CD4-positive, alpha-beta memory T cell (primary cell): ENCODE measurements at regions not wholly inside any gene's neighbourhood (a gene's known extent, or its start where the extent isn't known, plus 50 kb on each side); places are given as distances from the start of the nearest gene placed in this dataset.

Experiments
- CTCF ChIA-PET: fragments of 350-600 bp; sonication (Branson Sonifier 250); formaldehyde crosslinking; loops from one replicate; lab custom pipeline; 2021; ENCODE audit warnings: inconsistent platforms; ENCODE audit not compliant: partially characterized antibody; lab: Charles Lee
- POLR2A ChIA-PET: fragments of 350-600 bp; sonication (Branson Sonifier 250); formaldehyde crosslinking; loops from one replicate; lab custom pipeline; 2021; ENCODE audit not compliant: partially characterized antibody; lab: Charles Lee
- DNase-seq, 5 donors: peaks; one replicate each; pipeline versions ENCODE4 v3.0.0 to v3.0.0-alpha.2; 2020 to 2022; ENCODE audit warnings: mixed read lengths in 1 of 5
- H3K27ac ChIP-seq: one replicate; pipeline ENCODE4 v1.7.0; 2013; ENCODE audit warnings: low read depth, low read length
- H3K27me3 ChIP-seq: 2 replicates; pipeline ENCODE4 v1.7.0; 2013; ENCODE audit warnings: mild to moderate bottlenecking, low read length, moderate library complexity; ENCODE audit not compliant: insufficient read depth
- H3K36me3 ChIP-seq: 2 replicates; pipeline ENCODE4 v1.7.0; 2013; ENCODE audit warnings: mild to moderate bottlenecking, low read length, moderate library complexity; ENCODE audit not compliant: insufficient read depth
- H3K4me1 ChIP-seq: 2 replicates; pipeline ENCODE4 v1.7.0; 2013; ENCODE audit warnings: mild to moderate bottlenecking, low read length, moderate library complexity; ENCODE audit not compliant: insufficient read depth
- H3K4me3 ChIP-seq, 2 donors: one replicate each; pipeline ENCODE4 v1.7.0; 2013; ENCODE audit warnings: low read length in 2 of 2, mild to moderate bottlenecking in 1 of 2
- H3K9me3 ChIP-seq, 2 donors: one replicate each; pipeline ENCODE4 v1.7.0; 2013; ENCODE audit warnings: low read length in 2 of 2, control low read depth in 1 of 2; ENCODE audit not compliant: control insufficient read depth in 1 of 2
- H3K27ac Mint-ChIP-seq, 7 donors: one replicate each; pipeline ENCODE4 v1.8.0; 2020 to 2021; ENCODE audit warnings: mixed read lengths in 7 of 7, mild to moderate bottlenecking in 6 of 7, inconsistent platforms in 3 of 7, moderate library complexity in 3 of 7
- H3K27me3 Mint-ChIP-seq, 2 donors: one replicate each; pipeline ENCODE4 v1.8.0; 2020 to 2021; ENCODE audit warnings: mixed read lengths in 2 of 2
- H3K36me3 Mint-ChIP-seq, 2 donors: one replicate each; pipeline ENCODE4 v1.8.0; 2020 to 2021; ENCODE audit warnings: mixed read lengths in 2 of 2, inconsistent platforms in 1 of 2, mild to moderate bottlenecking in 1 of 2
- H3K4me1 Mint-ChIP-seq, 4 donors: one replicate each; pipeline ENCODE4 v1.8.0; 2020 to 2021; ENCODE audit warnings: mixed read lengths in 4 of 4, mild to moderate bottlenecking in 1 of 4
- H3K4me3 Mint-ChIP-seq, 8 donors: one replicate each; pipeline ENCODE4 v1.8.0; 2020 to 2021; ENCODE audit warnings: mixed read lengths in 8 of 8, mild to moderate bottlenecking in 7 of 8, moderate library complexity in 6 of 8, inconsistent platforms in 3 of 8
- H3K9me3 Mint-ChIP-seq, 8 donors: one replicate each; pipeline ENCODE4 v1.8.0; 2020 to 2021; ENCODE audit warnings: mixed read lengths in 8 of 8, mild to moderate bottlenecking in 5 of 8, inconsistent platforms in 3 of 8, moderate library complexity in 1 of 8
- intact Hi-C: fragments of 100-400 bp; cut with micrococcal nuclease; formaldehyde crosslinking; loops from one replicate; pipeline ENCODE4 v1.15.1; 2023

DNA sequence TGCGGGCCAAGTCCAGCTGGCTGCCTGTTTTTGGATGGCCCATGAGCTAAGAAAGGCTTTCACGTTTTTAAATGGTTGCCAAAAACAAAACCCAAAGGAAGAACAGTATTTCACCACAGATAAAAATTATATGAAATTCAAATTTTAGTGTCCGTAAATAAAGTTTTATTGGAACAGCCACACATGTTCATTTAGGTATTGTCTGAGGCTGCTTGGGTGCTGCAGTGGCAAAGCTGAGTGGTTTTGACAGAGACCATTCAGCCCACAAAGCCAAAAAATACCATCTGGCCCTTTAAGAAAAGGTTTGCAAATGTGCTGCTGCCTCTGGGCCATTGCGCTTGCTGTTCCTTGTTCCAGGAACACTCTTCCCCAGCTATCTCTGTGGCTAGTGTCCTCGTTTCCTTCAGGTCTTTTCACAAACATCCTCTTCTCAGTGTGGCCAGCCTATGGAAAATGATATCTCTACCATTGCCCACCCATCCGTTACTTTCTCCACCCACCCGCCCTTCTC lies 232.9 kb upstream of the CIBAR2 start:
- Histone ChIP-seq H3K27me3 (no peaks in the 10 kb centered on the region), H3K4me1 (no peaks in the 10 kb centered on the region), H3K36me3 (no peaks in the 10 kb centered on the region), H3K27ac (no peak overlapping the region), H3K4me3 (no peak overlapping the region), H3K9me3 (no peaks in the 10 kb centered on the region)
- H3K27me3 Mint-ChIP-seq: peaks cover 6 to 8% of the 10 kb centered on the region in 2 donors
- DNase-seq: no peak
- H3K4me1 Mint-ChIP-seq: no peaks in the 10 kb centered on the region
- H3K27ac Mint-ChIP-seq: no peak overlapping the region
- no peak overlapping the region for H3K4me3 Mint-ChIP-seq
- intact Hi-C loops: no loop called here
- H3K36me3 Mint-ChIP-seq: no peaks in the 10 kb centered on the region
- CTCF ChIA-PET: no interaction called here
- peaks cover 0 to 5% (median 0%) of the 10 kb centered on the region in 8 donors for H3K9me3 Mint-ChIP-seq
- POLR2A ChIA-PET: no interaction called here

DNA sequence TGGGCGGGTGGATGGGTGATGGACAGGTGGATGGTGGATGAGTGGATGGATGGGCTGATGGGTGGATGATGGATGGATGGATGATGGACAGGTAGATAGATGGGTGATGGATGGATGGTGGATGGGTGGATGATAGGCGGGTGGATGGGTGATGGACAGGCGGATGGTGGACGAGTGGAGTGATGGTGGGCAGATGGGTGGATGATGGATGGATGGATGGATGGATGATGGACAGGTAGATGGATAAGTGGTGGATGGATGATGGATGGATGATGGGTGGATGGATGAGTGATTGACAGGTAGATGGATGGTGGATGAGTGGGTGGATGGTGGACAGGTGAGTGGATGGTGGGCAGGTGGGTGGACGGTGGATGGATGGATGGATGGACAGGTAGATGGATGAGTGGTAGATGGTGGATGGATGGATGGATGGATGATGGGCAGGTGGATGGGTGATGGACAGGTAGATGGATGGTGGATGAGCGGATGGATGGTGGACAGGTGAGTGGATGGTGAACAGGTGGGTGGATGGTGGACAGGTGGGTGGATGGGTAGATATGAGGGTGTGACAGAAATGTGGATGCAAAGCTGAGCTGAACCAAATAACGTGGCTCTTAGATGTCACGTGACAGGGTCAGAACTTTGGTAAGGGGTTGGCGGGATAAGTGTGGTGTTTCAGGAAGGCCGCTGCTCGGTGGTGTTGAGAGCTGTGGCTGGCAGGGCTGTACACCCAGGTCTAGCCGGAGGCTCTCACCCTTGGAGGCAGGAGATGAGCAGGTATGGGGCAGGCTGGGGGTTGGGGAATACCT lies 234.3 kb upstream of the CIBAR2 start:
- Mint-ChIP-seq H3K36me3 (no peaks in the 10 kb centered on the region), H3K4me3 (no peak overlapping the region), H3K4me1 (no peaks in the 10 kb centered on the region), H3K9me3 (peaks cover 0 to 5% (median 0%) of the 10 kb centered on the region in 8 donors), H3K27me3 (peaks cover 6 to 8% of the 10 kb centered on the region in 2 donors), H3K27ac (peak overlapping the region in 2 of 7 donors; percentile 14 to 71)
- no peak for DNase-seq
- intact Hi-C loops: no loop called here
- ChIA-PET CTCF (no interaction called here), POLR2A (no interaction called here)
- Histone ChIP-seq H3K4me3 (no peak overlapping the region), H3K27ac (no peak overlapping the region), H3K9me3 (no peaks in the 10 kb centered on the region), H3K36me3 (no peaks in the 10 kb centered on the region), H3K4me1 (no peaks in the 10 kb centered on the region), H3K27me3 (no peaks in the 10 kb centered on the region)

DNA sequence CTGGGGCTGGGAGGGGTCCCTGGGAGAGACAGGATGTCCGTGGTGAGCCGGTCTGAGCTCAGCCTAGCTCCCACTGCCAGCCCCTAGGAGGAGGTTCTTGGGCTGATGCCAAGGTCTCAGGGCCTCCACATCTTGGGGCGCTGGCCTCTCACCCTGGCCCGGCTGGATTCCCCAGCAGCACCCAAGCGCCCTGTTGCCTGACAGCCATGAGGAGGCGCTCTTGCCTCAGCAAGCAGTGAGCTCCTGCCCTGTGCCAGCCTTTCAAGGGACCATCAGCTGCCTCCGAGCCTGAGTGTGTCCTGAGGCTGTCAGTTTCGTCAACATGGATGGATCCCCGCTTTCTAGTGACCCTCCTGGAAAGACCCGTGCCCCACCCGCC lies 234.9 kb upstream of the CIBAR2 start:
- ChIA-PET POLR2A (no interaction called here), CTCF (no interaction called here)
- H3K27me3 Mint-ChIP-seq: peaks cover 6 to 8% of the 10 kb centered on the region in 2 donors
- H3K36me3 Mint-ChIP-seq: no peaks in the 10 kb centered on the region
- H3K9me3 ChIP-seq: no peaks in the 10 kb centered on the region
- no peak for DNase-seq
- H3K4me3 ChIP-seq: no peak overlapping the region
- H3K36me3 ChIP-seq: no peaks in the 10 kb centered on the region
- no peak overlapping the region for H3K4me3 Mint-ChIP-seq
- H3K27ac ChIP-seq: no peak overlapping the region
- no peaks in the 10 kb centered on the region for H3K4me1 Mint-ChIP-seq
- H3K27ac Mint-ChIP-seq: no peak overlapping the region
- no peaks in the 10 kb centered on the region for H3K27me3 ChIP-seq
- no peaks in the 10 kb centered on the region for H3K4me1 ChIP-seq
- peaks cover 0 to 5% (median 0%) of the 10 kb centered on the region in 8 donors for H3K9me3 Mint-ChIP-seq
- intact Hi-C loops: no loop called here

DNA sequence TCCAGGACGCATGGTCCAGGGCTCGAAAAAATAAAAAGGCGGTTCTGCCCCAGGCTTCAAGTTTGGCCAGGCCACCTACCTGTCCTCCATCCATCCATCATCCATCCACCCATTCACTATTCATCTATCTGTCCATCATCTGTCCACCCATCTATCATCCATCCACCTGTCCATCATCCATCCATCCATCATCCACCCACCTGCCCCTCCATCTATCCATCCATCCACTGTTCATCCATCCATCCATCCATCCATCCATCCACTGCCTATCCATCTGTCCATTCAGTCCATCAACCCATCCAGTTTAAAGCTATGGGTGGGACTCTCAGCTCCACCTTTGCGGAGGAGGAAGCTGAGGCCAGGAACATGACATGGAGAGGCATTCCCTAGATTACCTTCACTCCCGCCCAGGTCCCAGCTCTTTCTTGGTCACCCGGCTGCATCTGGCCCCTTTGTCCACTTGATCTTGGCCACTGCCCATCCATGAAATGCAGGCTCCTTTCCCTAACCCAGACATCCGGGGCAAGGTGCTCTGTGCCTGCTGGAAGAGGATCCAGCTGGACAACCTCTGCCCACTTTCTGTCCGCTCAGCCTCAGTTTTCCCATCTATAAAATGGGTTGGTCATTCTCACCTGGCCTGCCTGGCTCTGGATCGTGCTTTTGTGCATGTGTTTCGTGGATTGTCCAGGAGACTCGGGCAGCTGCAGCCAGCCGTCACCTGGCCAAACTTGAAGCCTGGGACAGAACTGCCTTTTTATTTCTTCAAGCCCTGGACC lies 236.0 kb upstream of the CIBAR2 start:
- intact Hi-C loops: no loop called here
- Mint-ChIP-seq H3K4me1 (no peaks in the 10 kb centered on the region), H3K9me3 (peaks cover 0 to 5% (median under 1%) of the 10 kb centered on the region in 8 donors), H3K36me3 (no peaks in the 10 kb centered on the region), H3K27me3 (peaks cover 5 to 6% of the 10 kb centered on the region in 2 donors), H3K4me3 (no peak overlapping the region), H3K27ac (no peak overlapping the region)
- no peak for DNase-seq
- Histone ChIP-seq H3K4me3 (no peak overlapping the region), H3K27me3 (no peaks in the 10 kb centered on the region), H3K9me3 (no peaks in the 10 kb centered on the region), H3K4me1 (no peaks in the 10 kb centered on the region), H3K27ac (no peak overlapping the region), H3K36me3 (no peaks in the 10 kb centered on the region)
- ChIA-PET CTCF (no interaction called here), POLR2A (no interaction called here)

DNA sequence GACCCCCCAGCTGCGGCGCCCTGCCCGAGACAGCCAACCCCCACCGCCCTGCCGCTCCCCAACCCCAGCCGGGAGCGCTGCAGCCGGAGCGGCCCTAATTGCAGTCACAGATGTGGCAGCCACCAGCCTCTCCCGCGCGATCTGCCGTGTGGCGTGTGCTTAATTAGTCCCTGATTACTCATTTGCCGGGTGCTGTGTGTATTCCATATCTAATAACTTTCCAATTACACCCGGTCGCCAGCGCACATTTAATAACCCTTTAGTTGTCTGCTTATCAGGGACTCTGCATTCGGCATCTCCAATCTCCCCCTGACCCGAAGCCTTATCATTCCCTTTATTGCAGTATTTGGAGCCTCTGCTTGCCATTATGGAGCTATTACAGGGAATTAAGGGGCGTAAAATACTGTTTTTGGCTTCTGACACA lies 236.7 kb upstream of the CIBAR2 start:
- Histone ChIP-seq H3K27ac (no peak overlapping the region), H3K4me1 (no peaks in the 10 kb centered on the region), H3K4me3 (no peak overlapping the region), H3K27me3 (no peaks in the 10 kb centered on the region), H3K9me3 (no peaks in the 10 kb centered on the region), H3K36me3 (no peaks in the 10 kb centered on the region)
- no peaks in the 10 kb centered on the region for H3K36me3 Mint-ChIP-seq
- peaks cover 3 to 6% of the 10 kb centered on the region in 2 donors for H3K27me3 Mint-ChIP-seq
- no peaks in the 10 kb centered on the region for H3K4me1 Mint-ChIP-seq
- no peak for DNase-seq
- H3K9me3 Mint-ChIP-seq: peaks cover 0 to 5% (median 1%) of the 10 kb centered on the region in 8 donors
- H3K27ac Mint-ChIP-seq: no peak overlapping the region
- no peak overlapping the region for H3K4me3 Mint-ChIP-seq
- intact Hi-C loops: no loop called here
- ChIA-PET POLR2A (no interaction called here), CTCF (no interaction called here)

DNA sequence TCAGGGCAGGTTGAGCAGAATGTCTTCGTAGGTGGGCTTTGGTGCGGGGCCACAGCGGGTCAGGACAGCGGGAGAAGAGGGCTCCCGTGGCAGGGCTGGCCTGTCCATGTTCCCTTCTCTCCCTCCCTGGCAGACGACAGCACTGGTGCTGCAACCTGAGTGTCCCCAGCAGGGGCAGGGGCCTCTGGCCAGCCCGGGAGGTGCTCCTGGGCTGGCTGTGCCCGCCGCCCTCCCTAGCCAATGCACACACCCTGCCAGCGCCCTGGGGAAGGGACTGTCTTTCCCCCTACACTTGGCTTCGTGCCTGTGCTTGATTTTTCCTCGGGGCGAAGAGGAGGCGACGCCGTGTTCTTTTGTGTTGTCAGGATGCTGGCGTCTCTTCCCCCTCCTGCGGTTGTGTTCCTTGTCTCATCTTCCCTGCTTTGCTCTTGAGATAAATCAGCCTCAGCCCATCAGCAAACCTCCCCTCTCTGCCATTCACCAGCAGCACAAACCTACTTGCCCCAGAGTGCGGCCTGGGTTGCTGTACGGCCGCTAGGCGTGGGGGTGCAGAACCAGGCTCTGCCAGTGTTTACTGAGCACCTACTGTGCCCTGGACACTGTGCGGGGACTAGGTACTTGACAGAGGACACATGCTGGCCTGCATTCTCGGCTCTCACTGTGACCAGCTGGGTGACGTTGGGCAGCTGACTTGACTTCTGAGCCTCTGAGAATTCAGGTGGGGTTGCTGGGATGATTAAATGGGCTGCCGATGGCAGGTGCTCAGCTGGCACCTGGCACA lies 237.3 kb upstream of the CIBAR2 start:
- Histone ChIP-seq H3K27ac (no peak overlapping the region), H3K36me3 (no peaks in the 10 kb centered on the region), H3K27me3 (no peaks in the 10 kb centered on the region), H3K9me3 (no peaks in the 10 kb centered on the region), H3K4me1 (no peaks in the 10 kb centered on the region), H3K4me3 (no peak overlapping the region)
- H3K36me3 Mint-ChIP-seq: no peaks in the 10 kb centered on the region
- no peak overlapping the region for H3K4me3 Mint-ChIP-seq
- POLR2A ChIA-PET: no interaction called here
- DNase-seq: no peak
- CTCF ChIA-PET: no interaction called here
- H3K27ac Mint-ChIP-seq: no peak overlapping the region
- peaks cover 0 to 5% (median 1%) of the 10 kb centered on the region in 8 donors for H3K9me3 Mint-ChIP-seq
- intact Hi-C loops: no loop called here
- H3K27me3 Mint-ChIP-seq: peaks cover 2 to 6% of the 10 kb centered on the region in 2 donors
- H3K4me1 Mint-ChIP-seq: no peaks in the 10 kb centered on the region
